Psoas muscle (tissue), 7 donors: ENCODE measurements at regions not wholly inside any gene's neighbourhood (a gene's known extent, or its start where the extent isn't known, plus 50 kb on each side); places are given as distances from the start of the nearest gene placed in this dataset.

Experiments used
- ATAC-seq, 4 donors: fragments of 200-7000 bp; cut with Tn5 transposase; one replicate each; pipeline ENCODE4 v1.9.1; 2020; ENCODE audit warnings: moderate library complexity in 3 of 4, mild to moderate bottlenecking in 2 of 4
- DNase-seq, 2 donors: peaks; one replicate each; pipeline ENCODE4 v3.0.0-alpha.2; 2020
- H3K27ac ChIP-seq: fragments of 200-600 bp; one replicate; pipeline ENCODE4 v1.8.0; 2022
- H3K27me3 ChIP-seq, 3 donors: fragments of 200-600 bp in 1 of 3; one replicate each; pipeline versions ENCODE4 v1.6.1 to v1.8.0; 2013 to 2022; ENCODE audit warnings: low read length in 2 of 3, mild to moderate bottlenecking in 2 of 3, moderate library complexity in 1 of 3; ENCODE audit not compliant: insufficient read depth in 3 of 3
- H3K36me3 ChIP-seq, 2 donors: fragments of 200-600 bp in 1 of 2; one replicate each; pipeline versions ENCODE4 v1.6.1 to v1.8.0; 2013 to 2022; ENCODE audit warnings: low read depth in 1 of 2, mild to moderate bottlenecking in 1 of 2, moderate library complexity in 1 of 2; ENCODE audit not compliant: insufficient read depth in 1 of 2
- H3K4me1 ChIP-seq: fragments of 200-600 bp; one replicate; pipeline ENCODE4 v1.8.0; 2022
- H3K4me3 ChIP-seq: fragments of 200-600 bp; one replicate; pipeline ENCODE4 v1.8.0; 2022; ENCODE audit warnings: mild to moderate bottlenecking
- H3K9me3 ChIP-seq: fragments of 200-600 bp; one replicate; pipeline ENCODE4 v1.8.0; 2022
- CTCF ChIP-seq: fragments of 200-600 bp; IDR thresholded peaks from one replicate; pipeline ENCODE4 v1.8.0; 2022; ENCODE audit warnings: antibody characterized with exemption
- WGBS, 3 donors: extraction: QIAGEN DNeasy Blood & Tissue Kit; methylation state at CpG; one replicate each; pipeline versions ENCODE4 v1.1.6 to v1.1.7; 2013; 5-methylcytosine and 5-hydroxymethylcytosine counted together
- intact Hi-C, 2 donors: fragments of 100-400 bp; cut with DNase I; formaldehyde crosslinking; loops; one replicate each; pipeline versions ENCODE4 v1.11.0 to v1.14.2; 2022
- donor health status: healthy with polysubstance abuse.
- donor health status: DM: no; HTN: no; CAD: no; lungs with moderate emphysema.
- donor health status: Bipolar disorder and iron deficiency.
- donor health status: healthy.
- donor health status: DM: yes; HTN: yes; CAD: no.
- donor health status: DM: no; HTN: no; CAD: no.
- donor health status: DM: yes; HTN: yes; CAD: no.

GRCh38 chr3:170642882-170643601, 57.2 kb upstream of the SLC7A14 start:
- H3K4me3 ChIP-seq: no peak overlapping the region
- 19 to 44% (median 26%) methylated on average over 3 of the region's 3 CpGs for WGBS, 3 donors
- no peaks in the 10 kb centered on the region for H3K36me3 ChIP-seq
- no peaks in the 10 kb centered on the region for H3K27me3 ChIP-seq
- no peaks in the 10 kb centered on the region for H3K4me1 ChIP-seq
- peak in 2 of 4 donors; percentile 61 to 82 for ATAC-seq
- TF ChIP-seq CTCF: no peak
- intact Hi-C loops: no loop called here
- no peaks in the 10 kb centered on the region for H3K9me3 ChIP-seq
- peak in 1 of 2 donors; percentile 20 for DNase-seq
- H3K27ac ChIP-seq: no peak overlapping the region

GRCh38 chr3:170641510-170642236, 55.8 kb upstream of the SLC7A14 start:
- intact Hi-C loops: no loop called here

GRCh38 chr3:170640737-170641171, 54.9 kb upstream of the SLC7A14 start:
- Histone ChIP-seq H3K4me1 (no peaks in the 10 kb centered on the region), H3K36me3 (no peaks in the 10 kb centered on the region), H3K9me3 (no peaks in the 10 kb centered on the region), H3K4me3 (no peak overlapping the region), H3K27ac (no peak overlapping the region), H3K27me3 (no peaks in the 10 kb centered on the region)
- DNase-seq (no peak), ATAC-seq (no peak)
- TF ChIP-seq CTCF: no peak
- intact Hi-C loops: no loop called here
- 84 to 86% (median 85%) methylated on average over 1 of the region's 1 CpG for WGBS, 3 donors

More at GRCh38 chr3:170641510-170642236, 55.8 kb upstream of the SLC7A14 start:
- Histone ChIP-seq H3K9me3 (no peaks in the 10 kb centered on the region), H3K36me3 (no peaks in the 10 kb centered on the region), H3K27me3 (no peaks in the 10 kb centered on the region), H3K4me1 (no peaks in the 10 kb centered on the region), H3K4me3 (no peak overlapping the region), H3K27ac (no peak overlapping the region)
- TF ChIP-seq CTCF: no peak
- DNase-seq (no peak), ATAC-seq (peak in 3 of 4 donors; percentile 15 to 59 (median 44))
- 53 to 74% (median 56%) methylated on average over 5 of the region's 5 CpGs for WGBS, 3 donors

- Histone ChIP-seq H3K4me1 (no peaks in the 10 kb centered on the region), H3K4me3 (no peak overlapping the region), H3K9me3 (no peaks in the 10 kb centered on the region), H3K36me3 (no peaks in the 10 kb centered on the region), H3K27me3 (no peaks in the 10 kb centered on the region), H3K27ac (no peak overlapping the region)
- TF ChIP-seq CTCF: no peak
- intact Hi-C loops: no loop called here
- WGBS, 3 donors: 53 to 56% (median 55%) methylated on average over 4 of the region's 4 CpGs
- ATAC-seq: no peak
- no peak for DNase-seq
These were observed 53.1 kb upstream of the SLC7A14 start for GRCh38 chr3:170638988-170639387.
